COLO829 (cell line): ENCODE measurements at regions not wholly inside any gene's neighbourhood (a gene's known extent, or its start where the extent isn't known, plus 50 kb on each side); places are given as distances from the start of the nearest gene placed in this dataset.
"Not testable (repeated sequence)": the region's sequence is repeated elsewhere in the genome, so short reads cannot be mapped to it uniquely, and the experiment has no call there.

Experiments
- DNase-seq: peaks from one replicate; pipeline ENCODE4 v3.0.0; 2012; ENCODE audit warnings: low spot score

- no peak for DNase-seq
Observed at GRCh38 chr20:22070610-22071058, 365.2 kb downstream of the PAX1 start.

GRCh38 chr20:22063753-22064152, 358.3 kb downstream of the PAX1 start:
- no peak for DNase-seq

GRCh38 chr20:22062874-22063273, 357.4 kb downstream of the PAX1 start:
- DNase-seq = no peak

GRCh38 chr20:22060610-22061009, 355.1 kb downstream of the PAX1 start:
- no peak for DNase-seq

- no peak for DNase-seq
Observed at GRCh38 chr20:22058746-22059145, 353.3 kb downstream of the PAX1 start.

GRCh38 chr20:22055981-22056380, 350.5 kb downstream of the PAX1 start:
- no peak for DNase-seq

GRCh38 chr20:22052025-22052650, 346.7 kb downstream of the PAX1 start:
- DNase-seq = no peak

GRCh38 chr20:22045956-22046507, 340.6 kb downstream of the PAX1 start:
- not testable (repeated sequence) for DNase-seq

- no peak for DNase-seq
Observed at GRCh38 chr20:22027423-22027822, 322.0 kb downstream of the PAX1 start.

- DNase-seq = no peak
Observed at GRCh38 chr20:22020201-22020600, 314.7 kb downstream of the PAX1 start.

- DNase-seq = no peak
Observed at GRCh38 chr20:22008456-22008855, 303.0 kb downstream of the PAX1 start.

- DNase-seq = no peak
Observed at GRCh38 chr20:22006306-22006705, 300.8 kb downstream of the PAX1 start.

GRCh38 chr20:22005535-22005934, 300.1 kb downstream of the PAX1 start:
- DNase-seq = no peak

GRCh38 chr20:22004946-22005345, 299.5 kb downstream of the PAX1 start:
- DNase-seq = no peak

GRCh38 chr20:22003680-22004079, 298.2 kb downstream of the PAX1 start:
- no peak for DNase-seq

GRCh38 chr20:22001886-22002285, 296.4 kb downstream of the PAX1 start:
- DNase-seq = no peak

GRCh38 chr20:21995461-21995860, 290.0 kb downstream of the PAX1 start:
- DNase-seq = no peak

GRCh38 chr20:21994203-21994602, 288.7 kb downstream of the PAX1 start:
- DNase-seq = no peak

- no peak for DNase-seq
Observed at GRCh38 chr20:21982559-21982958, 277.1 kb downstream of the PAX1 start.

GRCh38 chr20:21981597-21982344, 276.3 kb downstream of the PAX1 start:
- no peak for DNase-seq

- DNase-seq = no peak
Observed at GRCh38 chr20:21981179-21981578, 275.7 kb downstream of the PAX1 start.

- no peak for DNase-seq
Observed at GRCh38 chr20:21971436-21971835, 266.0 kb downstream of the PAX1 start.

- DNase-seq = no peak
Observed at GRCh38 chr20:21968486-21968885, 263.0 kb downstream of the PAX1 start.
